Epithelial cell of proximal tubule (primary cell): ENCODE measurements at regions not wholly inside any gene's neighbourhood (a gene's known extent, or its start where the extent isn't known, plus 50 kb on each side); places are given as distances from the start of the nearest gene placed in this dataset.

Experiments used
- DNase-seq: peaks from one replicate; pipeline ENCODE4 v3.0.0-alpha.2; 2011; ENCODE audit warnings: low read depth
- H3K4me3 ChIP-seq: 2 replicates; pipeline ENCODE4 v1.5.1; 2011; ENCODE audit warnings: low read depth, mild to moderate bottlenecking, low read length
- TF ChIP-seq, protein P1 (sequence below): conservative IDR thresholded peaks from 2 replicates; pipeline ENCODE4 v1.5.1; 2012; ENCODE audit warnings: low read depth, mild to moderate bottlenecking, low read length

DNA sequence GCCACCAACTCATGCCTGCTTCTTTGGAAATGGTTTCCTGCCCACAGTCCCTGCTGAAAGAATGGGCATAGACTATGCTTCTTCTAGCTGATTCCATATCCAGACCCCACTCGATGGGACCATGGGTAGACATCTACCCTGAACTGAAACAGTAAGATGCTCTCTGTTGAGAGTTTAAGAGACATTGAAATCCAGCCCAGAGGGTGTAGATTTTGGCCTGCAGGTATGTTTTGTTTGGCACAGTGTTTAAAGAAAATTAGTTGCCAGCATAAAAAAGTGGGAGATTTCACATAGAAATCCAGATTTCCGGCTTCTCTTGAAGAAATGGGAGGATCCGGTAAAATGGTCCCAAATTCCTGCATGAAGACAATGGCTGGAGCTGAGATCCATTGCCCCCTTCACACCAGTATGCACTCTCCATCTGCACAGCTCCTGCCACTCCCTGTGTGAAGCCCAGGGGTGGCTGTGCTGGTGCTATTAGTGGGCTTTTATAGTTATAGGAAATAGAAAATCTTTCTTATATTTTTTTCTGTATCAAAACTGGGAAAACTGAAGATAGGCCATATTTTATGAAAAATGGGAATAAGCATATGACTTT, 218.1 kb downstream of the PTEN start:
- DNase-seq: no peak
- TF ChIP-seq, protein P1, sequence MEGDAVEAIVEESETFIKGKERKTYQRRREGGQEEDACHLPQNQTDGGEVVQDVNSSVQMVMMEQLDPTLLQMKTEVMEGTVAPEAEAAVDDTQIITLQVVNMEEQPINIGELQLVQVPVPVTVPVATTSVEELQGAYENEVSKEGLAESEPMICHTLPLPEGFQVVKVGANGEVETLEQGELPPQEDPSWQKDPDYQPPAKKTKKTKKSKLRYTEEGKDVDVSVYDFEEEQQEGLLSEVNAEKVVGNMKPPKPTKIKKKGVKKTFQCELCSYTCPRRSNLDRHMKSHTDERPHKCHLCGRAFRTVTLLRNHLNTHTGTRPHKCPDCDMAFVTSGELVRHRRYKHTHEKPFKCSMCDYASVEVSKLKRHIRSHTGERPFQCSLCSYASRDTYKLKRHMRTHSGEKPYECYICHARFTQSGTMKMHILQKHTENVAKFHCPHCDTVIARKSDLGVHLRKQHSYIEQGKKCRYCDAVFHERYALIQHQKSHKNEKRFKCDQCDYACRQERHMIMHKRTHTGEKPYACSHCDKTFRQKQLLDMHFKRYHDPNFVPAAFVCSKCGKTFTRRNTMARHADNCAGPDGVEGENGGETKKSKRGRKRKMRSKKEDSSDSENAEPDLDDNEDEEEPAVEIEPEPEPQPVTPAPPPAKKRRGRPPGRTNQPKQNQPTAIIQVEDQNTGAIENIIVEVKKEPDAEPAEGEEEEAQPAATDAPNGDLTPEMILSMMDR: no peak

DNA sequence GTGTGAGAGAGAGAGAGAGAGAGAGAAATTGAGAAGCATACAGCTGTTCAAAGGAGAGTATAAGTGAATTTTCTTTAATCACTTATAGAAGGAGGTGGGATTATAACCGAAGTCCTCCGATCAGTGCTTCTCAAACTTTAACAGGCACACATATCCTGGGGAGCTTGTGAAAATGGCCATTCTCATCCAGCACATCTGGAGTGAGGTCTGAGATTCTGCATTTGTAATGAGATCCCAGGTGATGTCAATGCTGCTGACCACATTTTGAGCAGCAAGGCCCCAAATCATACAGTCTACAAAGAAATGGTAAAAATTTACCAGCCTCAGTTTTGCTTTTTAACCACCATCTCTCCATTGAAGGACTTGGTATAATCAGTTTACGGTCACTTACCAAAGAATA, 219.0 kb downstream of the PTEN start:
- TF ChIP-seq, protein P1: no peak
- DNase-seq: no peak
- H3K4me3 ChIP-seq: no peak overlapping the region

More for the DNA sequence above, 218.1 kb downstream of the PTEN start:
- no peak overlapping the region for H3K4me3 ChIP-seq

DNA sequence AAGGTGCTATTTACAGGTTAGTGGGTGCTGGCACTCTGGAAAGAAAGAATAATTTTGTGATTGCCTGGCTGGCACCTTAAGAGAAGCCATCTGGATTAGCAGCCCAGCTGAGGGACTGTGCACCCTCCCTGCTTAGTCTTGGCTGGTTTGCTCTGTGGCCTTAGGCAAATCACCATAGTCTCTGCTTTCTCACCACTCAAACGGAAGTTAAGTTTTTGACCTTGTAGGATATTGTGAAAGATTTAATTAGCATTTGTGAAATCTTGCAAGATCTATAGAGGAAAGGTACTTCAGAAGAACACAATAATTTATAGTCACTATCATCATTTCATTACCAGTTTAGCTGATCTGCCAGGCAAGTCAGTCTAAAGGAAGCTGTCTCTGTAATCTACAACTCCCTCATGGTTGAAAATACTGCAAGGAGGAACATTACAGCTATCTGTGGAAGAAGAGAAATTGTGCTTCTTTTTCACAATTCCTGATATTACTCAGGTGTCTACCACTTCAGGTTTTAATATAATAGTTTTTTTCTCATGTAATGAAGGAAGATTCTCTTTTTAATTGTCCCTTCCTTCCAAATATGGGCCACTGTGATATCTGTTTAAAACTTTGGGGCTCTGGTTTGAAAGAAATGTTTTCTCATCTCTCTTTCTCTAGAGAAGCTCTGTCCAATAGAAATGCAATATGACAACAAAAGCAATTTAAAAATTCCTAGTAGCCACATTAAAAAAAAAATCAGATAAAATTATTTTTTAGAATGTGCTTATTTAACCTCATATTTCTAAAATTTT, 219.6 kb downstream of the PTEN start:
- TF ChIP-seq, protein P1: no peak
- no peak overlapping the region for H3K4me3 ChIP-seq
- DNase-seq: no peak

DNA sequence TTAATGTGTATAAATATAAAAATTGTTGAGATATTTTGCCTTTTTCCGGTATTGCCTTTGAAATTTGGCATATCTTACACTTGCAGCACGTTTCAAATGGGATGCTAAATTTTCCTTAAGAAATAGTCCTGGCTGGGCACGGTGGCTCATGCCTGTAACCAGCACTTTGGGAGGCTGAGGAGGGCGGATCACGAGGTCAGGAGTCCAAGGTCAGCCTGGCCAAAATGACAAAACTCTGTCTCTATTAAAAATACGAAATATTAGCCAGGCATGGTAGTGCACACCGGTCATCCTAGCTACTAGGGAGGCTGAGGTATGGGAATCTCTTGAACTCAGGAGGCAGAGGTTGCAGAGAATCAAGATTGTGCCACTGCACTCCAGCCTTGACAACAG, 220.2 kb downstream of the PTEN start:
- H3K4me3 ChIP-seq: no peak overlapping the region
- no peak for DNase-seq
- TF ChIP-seq, protein P1: no peak

DNA sequence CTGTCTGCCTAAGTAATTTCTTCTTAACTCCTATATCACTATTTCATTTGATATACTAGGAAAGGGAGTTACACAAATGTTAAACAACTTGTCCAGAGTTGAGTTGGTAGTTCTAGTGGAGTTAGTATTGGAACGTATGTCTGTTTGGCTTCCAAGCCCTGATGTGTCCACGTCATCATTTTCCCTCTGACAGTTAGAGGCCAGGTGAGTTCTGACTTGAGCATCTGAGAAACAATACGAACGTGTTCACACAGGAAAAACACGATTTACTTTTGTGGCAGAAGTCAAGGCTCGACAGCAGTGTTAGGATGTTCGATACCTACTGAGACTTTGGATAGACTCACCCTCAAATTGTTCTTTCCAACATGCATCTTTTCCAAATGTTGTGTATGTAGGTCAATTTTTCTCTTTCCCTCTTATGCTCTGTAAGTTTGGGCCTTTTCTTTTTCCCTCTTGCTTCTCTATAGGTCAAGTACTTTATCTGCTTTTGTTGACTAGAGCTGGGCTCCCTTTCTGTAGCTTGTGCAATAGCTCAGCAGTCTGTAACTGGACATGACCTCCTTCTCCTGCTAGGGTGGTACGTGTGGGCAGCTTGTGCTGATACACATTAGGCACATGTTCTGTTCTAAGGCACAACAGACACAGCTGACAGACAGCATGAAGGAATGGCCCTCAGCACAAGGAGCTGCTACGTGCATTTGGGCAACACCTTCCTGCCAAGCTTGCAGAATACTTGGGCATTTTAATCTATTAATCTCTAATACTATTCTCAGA, 222.9 kb downstream of the PTEN start:
- DNase-seq: no peak
- TF ChIP-seq, protein P1: no peak
- H3K4me3 ChIP-seq: no peak overlapping the region

DNA sequence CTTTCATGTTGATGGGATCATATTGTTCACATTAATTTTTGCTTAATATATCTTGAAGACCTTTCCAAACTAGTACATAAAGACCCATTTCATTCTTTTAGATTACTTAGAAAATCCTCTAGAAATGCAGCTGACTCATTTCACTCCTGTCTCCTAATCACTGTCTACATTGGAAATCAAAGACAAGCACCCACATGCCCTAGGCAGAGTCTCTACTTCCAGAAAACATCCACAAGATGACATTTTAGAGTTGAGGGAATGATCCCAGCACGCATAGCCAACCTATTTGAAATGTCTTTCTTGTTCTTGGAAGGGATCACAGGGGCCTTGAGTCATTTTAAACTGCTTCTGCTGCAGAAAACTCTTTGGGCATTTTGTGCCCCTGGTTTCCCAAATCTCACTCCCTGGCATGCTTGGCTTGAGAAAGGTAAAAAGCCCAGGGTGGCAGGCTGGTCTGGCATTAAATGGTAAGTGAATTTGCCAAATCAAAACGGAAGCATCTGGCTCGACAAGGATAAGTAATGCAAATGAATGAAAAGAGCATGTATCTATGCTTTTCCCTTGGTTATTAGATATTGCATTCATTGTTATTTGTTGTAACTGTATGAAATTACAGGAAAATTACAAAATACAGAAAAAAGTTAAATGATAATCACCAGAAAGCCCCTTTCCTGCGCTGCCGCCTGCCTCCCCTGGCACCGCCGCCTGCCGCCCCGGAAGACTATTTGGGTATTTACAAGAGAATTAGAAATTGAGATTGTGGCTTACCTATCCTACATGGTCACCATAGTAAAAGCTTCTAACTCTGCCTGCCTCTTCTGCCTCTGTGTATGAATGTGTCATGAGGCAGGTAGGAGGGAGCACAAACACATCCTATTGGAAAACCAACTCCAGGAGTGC, 225.3 kb downstream of the PTEN start:
- TF ChIP-seq, protein P1: no peak
- H3K4me3 ChIP-seq: no peak overlapping the region
- no peak for DNase-seq
